Iris pigment epithelial cell (primary cell): ENCODE measurements at regions not wholly inside any gene's neighbourhood (a gene's known extent, or its start where the extent isn't known, plus 50 kb on each side); places are given as distances from the start of the nearest gene placed in this dataset.

ENCODE experiments used
- DNase-seq: peaks from one replicate; pipeline ENCODE4 v3.0.0-alpha.2; 2011; ENCODE audit warnings: low read depth

- DNase-seq: peak; percentile 20
Observed at GRCh38 chr13:99123101-99124045, 77.3 kb upstream of the UBAC2 start.

- no peak for DNase-seq
Observed at GRCh38 chr13:99124046-99124400, 76.6 kb upstream of the UBAC2 start.

- DNase-seq: peak; percentile 79
Observed at GRCh38 chr13:99124794-99125316, 75.8 kb upstream of the UBAC2 start.

GRCh38 chr13:99125326-99125915, 75.2 kb upstream of the UBAC2 start:
- peak; percentile 3 for DNase-seq

- no peak for DNase-seq
Observed at GRCh38 chr13:99126821-99127220, 73.8 kb upstream of the UBAC2 start.

GRCh38 chr13:99129050-99129449, 71.6 kb upstream of the UBAC2 start:
- no peak for DNase-seq

- no peak for DNase-seq
Observed at GRCh38 chr13:99129951-99130350, 70.7 kb upstream of the UBAC2 start.

- DNase-seq: no peak
Observed at GRCh38 chr13:99131410-99131809, 69.2 kb upstream of the UBAC2 start.

GRCh38 chr13:99132295-99132835, 68.3 kb upstream of the UBAC2 start:
- DNase-seq: no peak

- DNase-seq: no peak
Observed at GRCh38 chr13:99133230-99133629, 67.4 kb upstream of the UBAC2 start.

- no peak for DNase-seq
Observed at GRCh38 chr13:99133848-99134247, 66.8 kb upstream of the UBAC2 start.

GRCh38 chr13:99135591-99135990, 65.1 kb upstream of the UBAC2 start:
- no peak for DNase-seq

- no peak for DNase-seq
Observed at GRCh38 chr13:99136427-99136954, 64.2 kb upstream of the UBAC2 start.

GRCh38 chr13:99140831-99141230, 59.8 kb upstream of the UBAC2 start:
- DNase-seq: no peak

GRCh38 chr13:99143904-99144303, 56.8 kb upstream of the UBAC2 start:
- no peak for DNase-seq

- DNase-seq: no peak
Observed at GRCh38 chr13:99144306-99144705, 56.3 kb upstream of the UBAC2 start.

GRCh38 chr13:99145461-99145860, 55.2 kb upstream of the UBAC2 start:
- no peak for DNase-seq

- DNase-seq: peak; percentile 80
Observed at GRCh38 chr13:99150575-99151361, 49.9 kb upstream of the UBAC2 start.
